ENCODE measurements at regions not wholly inside any gene's neighbourhood (a gene's known extent, or its start where the extent isn't known, plus 50 kb on each side); places are given as distances from the start of the nearest gene placed in this dataset.
"Not testable (repeated sequence)": the region's sequence is repeated elsewhere in the genome, so short reads cannot be mapped to it uniquely, and the experiment has no call there.

GRCh38 chr6:144360401-144360800, 75.3 kb downstream of the UTRN start:
- no peak for DNase-seq

GRCh38 chr6:144361016-144361415, 75.9 kb downstream of the UTRN start:
- no peak for DNase-seq

GRCh38 chr6:144362042-144363018, 77.2 kb downstream of the UTRN start:
- no peak for DNase-seq

- no peak for DNase-seq
Measured at GRCh38 chr6:144364208-144364720, 79.1 kb downstream of the UTRN start.

GRCh38 chr6:144364782-144365181, 79.6 kb downstream of the UTRN start:
- no peak for DNase-seq

DNA sequence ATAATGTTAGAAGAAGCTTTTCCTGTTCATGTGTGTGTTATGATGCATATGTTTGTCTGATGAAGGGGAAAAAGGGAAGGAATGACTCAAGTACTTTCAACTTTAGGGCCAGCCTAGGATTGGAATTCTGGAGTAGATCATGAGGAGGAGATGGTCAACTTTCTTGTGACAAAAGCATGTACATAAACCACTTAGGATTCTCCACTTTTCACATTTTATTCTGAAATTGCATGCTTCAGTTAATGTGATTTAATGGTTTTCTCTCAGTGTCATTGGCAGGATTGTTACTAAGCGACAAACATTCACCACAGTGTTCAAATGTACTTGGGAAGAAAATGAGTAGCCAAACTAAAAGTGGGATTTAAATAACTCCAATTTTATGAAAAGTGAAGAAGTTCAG, 80.1 kb downstream of the UTRN start:
- DNase-seq: no peak

DNA sequence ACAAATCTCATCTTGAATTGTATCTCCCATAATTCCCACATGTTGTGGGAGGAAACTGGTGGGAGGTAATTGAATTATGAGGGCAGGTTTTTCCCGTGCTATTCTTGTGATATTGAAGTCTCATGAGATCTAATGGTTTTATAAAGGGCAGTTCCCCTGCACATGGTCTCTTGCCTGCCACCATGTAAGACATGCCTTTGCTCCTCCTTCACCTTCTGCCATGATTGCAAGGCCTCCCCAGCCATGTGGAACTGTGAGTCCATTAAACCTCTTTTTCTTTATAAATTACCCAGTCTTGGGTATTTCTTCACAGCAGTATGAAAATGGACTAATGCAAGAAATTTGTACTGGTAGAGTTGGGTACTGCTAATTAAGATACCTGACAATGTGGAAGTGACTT, 84.6 kb downstream of the UTRN start:
- DNase-seq: not testable (repeated sequence)

DNA sequence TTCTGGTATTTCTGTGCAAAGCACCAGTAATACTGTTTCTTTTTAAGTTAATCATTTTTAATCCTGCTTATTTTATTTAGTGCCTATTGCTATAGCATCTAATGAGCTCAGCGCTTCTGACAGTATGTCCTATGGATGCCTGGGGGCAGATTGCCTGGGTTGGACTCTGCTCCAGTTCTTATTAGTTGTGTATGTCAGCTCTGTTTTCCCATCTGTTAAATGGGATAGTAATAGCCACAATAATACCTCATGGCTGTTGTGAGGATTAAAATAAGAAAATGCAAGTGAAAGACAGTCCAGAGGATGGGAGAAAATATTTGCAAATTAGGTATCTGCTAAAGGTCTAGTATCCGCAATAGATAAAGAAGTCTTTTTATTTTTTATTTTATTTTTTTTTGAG, 87.0 kb downstream of the UTRN start:
- DNase-seq: no peak

GRCh38 chr6:144372611-144373594, 87.8 kb downstream of the UTRN start:
- no peak for DNase-seq

- not testable (repeated sequence) for DNase-seq
Measured at GRCh38 chr6:144374525-144374924, 89.4 kb downstream of the UTRN start.

- no peak for DNase-seq
Measured at GRCh38 chr6:144377586-144378210, 92.6 kb downstream of the UTRN start.

- no peak for DNase-seq
Measured at GRCh38 chr6:144378437-144378836, 93.3 kb downstream of the UTRN start.

DNA sequence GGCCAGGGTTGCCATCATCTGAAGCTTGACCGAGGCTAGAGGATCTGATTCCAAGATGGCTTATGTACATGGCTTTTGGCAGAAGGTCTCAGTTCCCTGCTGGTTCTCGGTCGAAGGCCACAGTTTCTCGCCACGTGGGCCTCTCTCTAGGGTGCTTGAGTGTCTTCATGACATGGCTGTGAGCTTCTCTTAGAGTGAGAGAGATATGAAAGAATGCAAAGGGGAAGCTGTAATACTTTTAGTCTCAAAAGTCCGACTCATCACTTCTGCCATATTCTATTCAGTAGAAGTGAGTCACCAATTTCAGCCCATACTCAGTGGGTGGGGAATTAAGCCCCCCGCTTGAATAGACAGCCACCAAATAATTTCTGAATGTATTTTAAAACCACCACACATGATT, 94.2 kb downstream of the UTRN start:
- no peak for DNase-seq

DNA sequence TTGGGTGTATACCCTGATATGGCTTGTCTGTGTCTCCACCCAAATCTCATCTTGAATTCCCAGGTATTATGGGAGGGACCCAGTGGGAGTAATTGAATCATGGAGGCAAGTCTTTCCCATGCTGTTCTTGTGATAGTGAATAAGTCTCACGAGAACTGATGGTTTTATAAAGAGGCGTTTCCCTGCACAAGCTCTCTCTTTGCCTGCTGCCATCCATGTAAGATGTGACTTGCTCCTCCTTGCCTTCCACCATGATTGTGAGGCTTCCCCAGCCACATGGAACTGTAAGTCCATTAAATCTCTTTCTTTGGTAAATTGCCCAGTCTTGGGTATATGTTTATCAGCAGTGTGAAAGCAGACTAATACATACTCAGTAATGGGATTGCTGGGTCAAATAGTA, 96.4 kb downstream of the UTRN start:
- DNase-seq: not testable (repeated sequence)

- no peak for DNase-seq
Measured at GRCh38 chr6:144383336-144383735, 98.2 kb downstream of the UTRN start.

GRCh38 chr6:144384427-144384826, 99.3 kb downstream of the UTRN start:
- no peak for DNase-seq

DNA sequence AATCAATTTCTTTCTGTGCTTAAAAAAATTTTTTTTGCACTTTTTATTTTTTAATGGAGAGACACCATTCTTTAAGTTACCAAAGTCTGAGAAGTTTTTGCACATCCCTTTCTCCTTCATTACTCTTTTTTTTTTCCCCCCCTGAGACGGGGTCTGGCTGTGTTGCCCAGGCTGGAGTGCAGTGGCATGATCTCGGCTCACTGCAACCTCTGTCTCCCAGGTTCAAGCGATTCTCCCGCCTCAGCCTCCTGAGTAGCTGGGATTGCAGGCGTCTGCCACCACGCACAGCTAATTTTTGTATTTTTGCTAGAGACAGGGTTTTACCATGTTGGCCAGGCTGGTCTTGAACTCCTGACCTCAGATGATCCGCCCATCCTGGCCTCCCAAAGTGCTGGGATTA, 104.3 kb downstream of the UTRN start:
- not testable (repeated sequence) for DNase-seq

- no peak for DNase-seq
Measured at GRCh38 chr6:144390202-144390601, 105.1 kb downstream of the UTRN start.

DNA sequence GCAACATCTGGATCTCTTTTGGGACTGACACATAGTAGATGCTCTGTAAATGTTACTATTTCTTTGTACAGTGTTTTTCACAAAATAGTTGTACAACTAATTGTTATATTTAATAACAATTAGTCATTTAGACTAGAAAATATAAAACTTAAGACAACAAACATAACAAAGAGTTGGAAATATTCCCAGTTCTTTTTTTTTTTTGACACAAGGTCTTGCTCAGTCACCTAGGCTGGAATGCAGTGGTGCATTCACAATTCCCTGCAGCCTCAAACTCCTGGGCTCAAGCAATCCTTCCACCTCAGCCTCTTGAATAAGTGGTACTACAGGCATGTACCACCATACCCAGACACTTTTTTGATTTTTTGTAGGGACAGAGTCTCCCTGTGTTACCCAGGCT, 105.8 kb downstream of the UTRN start:
- DNase-seq: no peak

DNA sequence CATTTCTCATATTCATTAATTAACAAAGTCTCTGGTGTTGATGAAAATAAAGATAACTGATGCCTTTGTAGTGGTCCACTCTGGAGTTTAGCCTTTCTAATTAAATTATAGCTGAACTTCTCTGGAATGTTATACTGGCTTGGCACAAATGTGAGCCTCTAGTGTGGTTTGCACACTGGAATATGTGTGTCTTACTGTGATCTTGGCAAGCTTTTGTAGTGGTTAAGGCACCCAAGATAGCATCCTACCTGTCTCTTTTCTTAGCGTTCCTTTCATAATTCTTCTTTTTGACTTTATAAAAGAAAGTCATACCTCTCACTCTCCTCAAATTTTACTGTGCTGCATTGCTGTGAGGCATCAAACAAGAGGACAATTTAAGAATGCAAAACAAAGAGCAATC, 107.4 kb downstream of the UTRN start:
- DNase-seq: no peak

GRCh38 chr6:144394210-144394609, 109.1 kb downstream of the UTRN start:
- DNase-seq: no peak

DNA sequence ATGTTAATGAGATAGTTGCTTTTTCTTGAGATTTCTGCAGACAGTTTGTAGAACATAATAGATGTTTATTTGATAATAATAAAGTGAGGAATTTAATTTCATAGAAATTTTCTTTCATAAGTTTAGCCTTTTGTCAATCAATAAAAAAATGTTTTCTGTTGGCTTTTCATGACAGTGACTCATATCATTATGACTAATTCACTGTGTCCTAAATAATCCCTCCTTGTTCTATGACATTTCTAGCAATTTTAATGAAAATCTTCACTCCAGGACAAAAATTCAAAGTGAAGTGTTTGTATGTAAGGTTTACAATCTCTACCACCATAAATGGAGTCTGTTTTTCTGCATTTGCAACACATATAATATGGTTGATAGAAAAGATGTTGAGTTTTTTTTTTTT, 109.9 kb downstream of the UTRN start:
- DNase-seq: no peak

DNA sequence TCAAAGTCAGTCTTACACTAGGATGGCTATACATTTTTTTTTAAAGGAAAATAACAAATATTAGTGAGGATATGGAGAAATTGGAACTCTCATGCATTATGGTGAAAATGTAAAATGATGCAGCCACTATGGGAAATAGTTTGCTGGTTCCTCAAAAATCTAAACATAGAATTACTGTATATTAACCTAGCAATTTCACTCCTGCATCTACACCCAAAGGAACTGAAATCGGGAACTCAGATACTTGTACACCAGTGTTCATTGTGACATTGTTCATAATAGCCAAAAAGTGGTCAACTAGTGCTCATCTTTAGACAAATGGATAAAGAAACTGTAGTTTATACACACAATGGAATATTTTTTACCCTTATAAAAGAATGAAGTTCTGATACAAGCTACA, 110.7 kb downstream of the UTRN start:
- DNase-seq: no peak

Data from activated gamma-delta T cell (primary cell).